OCI-LY1 (cell line): ENCODE measurements at regions not wholly inside any gene's neighbourhood (a gene's known extent, or its start where the extent isn't known, plus 50 kb on each side); places are given as distances from the start of the nearest gene placed in this dataset.

Experiments used
- H2AFZ ChIP-seq: fragments of 200-600 bp; sonication (generic), shearing (Covaris generic); 2 replicates; pipeline ENCODE4 v1.6.0; 2014; ENCODE audit warnings: antibody characterized with exemption, mild to moderate bottlenecking, low read length
- H3F3A ChIP-seq: fragments of 200-600 bp; sonication (generic), shearing (Covaris generic); 2 replicates; pipeline ENCODE4 v1.6.0; 2014; ENCODE audit warnings: mild to moderate bottlenecking, antibody characterized with exemption, low read length, moderate library complexity; ENCODE audit not compliant: insufficient read depth
- H3K27ac ChIP-seq: fragments of 200-600 bp; sonication (generic); 2 replicates; pipeline ENCODE4 v1.5.1; 2014; ENCODE audit warnings: low read length, mixed run types, mild to moderate bottlenecking, low read depth; ENCODE audit not compliant: poor library complexity, severe bottlenecking
- H3K27me3 ChIP-seq: fragments of 200-600 bp; sonication (generic); 2 replicates; pipeline ENCODE4 v1.6.0; 2014; ENCODE audit warnings: antibody characterized with exemption, mild to moderate bottlenecking, low read length, moderate library complexity; ENCODE audit not compliant: insufficient read depth
- H3K36me3 ChIP-seq: fragments of 200-600 bp; sonication (generic); 2 replicates; pipeline ENCODE4 v1.6.1; 2014; ENCODE audit warnings: mild to moderate bottlenecking, antibody characterized with exemption, low read length, moderate library complexity, mixed read lengths; ENCODE audit not compliant: insufficient read depth
- H3K4me1 ChIP-seq: fragments of 200-600 bp; sonication (generic); 2 replicates; pipeline ENCODE4 v1.5.1; 2014; ENCODE audit warnings: mild to moderate bottlenecking, low read length, moderate library complexity; ENCODE audit not compliant: insufficient read depth, severe bottlenecking
- H3K4me2 ChIP-seq: fragments of 200-600 bp; sonication (generic), shearing (Covaris generic); 2 replicates; pipeline ENCODE4 v1.6.1; 2014; ENCODE audit warnings: low read length
- H3K4me3 ChIP-seq: fragments of 200-600 bp; sonication (generic); 2 replicates; pipeline ENCODE4 v1.5.1; 2014; ENCODE audit warnings: low read length, low read depth, mild to moderate bottlenecking, mixed read lengths; ENCODE audit not compliant: poor library complexity, severe bottlenecking
- H3K79me2 ChIP-seq: fragments of 200-600 bp; shearing (Covaris generic); 2 replicates; pipeline ENCODE4 v1.6.1; 2016; ENCODE audit warnings: mixed run types, low read length, mixed read lengths; ENCODE audit not compliant: insufficient read depth
- H3K9ac ChIP-seq: fragments of 200-600 bp; sonication (generic), shearing (Covaris generic); 2 replicates; pipeline ENCODE4 v1.6.1; 2014; ENCODE audit warnings: mild to moderate bottlenecking, low read length, mixed read lengths
- H3K9me2 ChIP-seq: fragments of 200-600 bp; sonication (generic), shearing (Covaris generic); 2 replicates; pipeline ENCODE4 v1.6.1; 2014; ENCODE audit warnings: low read depth, mild to moderate bottlenecking, low read length, mixed read lengths
- H3K9me3 ChIP-seq: fragments of 200-600 bp; shearing (Covaris generic); 2 replicates; pipeline ENCODE4 v1.6.1; 2014; ENCODE audit warnings: low read length, mixed read lengths
- H4K20me1 ChIP-seq: fragments of 200-600 bp; sonication (generic), shearing (Covaris generic); 2 replicates; pipeline ENCODE4 v1.6.0; 2016; ENCODE audit warnings: mild to moderate bottlenecking, low read length; ENCODE audit not compliant: insufficient read depth
- EZH2 ChIP-seq: fragments of 200-600 bp; sonication (generic), shearing (Covaris generic); IDR thresholded peaks from 2 replicates; pipeline ENCODE4 v1.8.0; 2017; ENCODE audit warnings: borderline replicate concordance, mixed run types, mild to moderate bottlenecking, antibody characterized with exemption, low read length, moderate library complexity, mixed read lengths
- TF ChIP-seq, protein P1 (sequence below): fragments of 200-600 bp; sonication (generic), shearing (Covaris generic); IDR thresholded peaks from 2 replicates; pipeline ENCODE4 v1.5.1; 2017; ENCODE audit warnings: mild to moderate bottlenecking, antibody characterized with exemption, low read length, moderate library complexity, mixed read lengths

DNA sequence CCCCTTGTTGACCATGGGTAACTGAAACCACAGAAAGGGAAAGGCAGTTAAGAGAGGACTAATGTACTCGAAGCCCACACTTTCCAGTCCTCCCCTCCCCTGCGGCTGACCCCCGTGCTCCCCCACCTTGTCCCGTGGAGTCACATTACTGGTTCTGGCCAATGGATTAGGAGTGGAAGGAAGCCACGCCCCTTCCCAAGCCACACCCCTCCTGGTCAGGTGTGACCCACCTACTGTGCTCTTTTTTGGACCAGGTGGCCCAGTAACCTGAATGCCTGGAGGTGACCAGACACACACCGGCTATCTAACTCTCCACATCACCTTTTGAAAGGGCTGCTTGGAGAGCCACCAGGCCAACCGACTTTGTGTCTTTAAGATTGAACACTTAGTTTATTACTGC is 109.3 kb upstream of the MSX1 start:
- Histone ChIP-seq H4K20me1 (no peaks in the 10 kb centered on the region), H3F3A (no peaks in the 10 kb centered on the region), H3K9me3 (no peaks in the 10 kb centered on the region), H3K79me2 (no peaks in the 10 kb centered on the region), H2AFZ (no peak overlapping the region), H3K9ac (no peak overlapping the region), H3K4me1 (no peaks in the 10 kb centered on the region), H3K4me3 (no peak overlapping the region), H3K9me2 (no peaks in the 10 kb centered on the region), H3K4me2 (no peak overlapping the region), H3K27ac (no peak overlapping the region), H3K36me3 (no peaks in the 10 kb centered on the region; the same call in 1 of the 2 replicates), H3K27me3 (no peaks in the 10 kb centered on the region)
- TF ChIP-seq, protein P1, sequence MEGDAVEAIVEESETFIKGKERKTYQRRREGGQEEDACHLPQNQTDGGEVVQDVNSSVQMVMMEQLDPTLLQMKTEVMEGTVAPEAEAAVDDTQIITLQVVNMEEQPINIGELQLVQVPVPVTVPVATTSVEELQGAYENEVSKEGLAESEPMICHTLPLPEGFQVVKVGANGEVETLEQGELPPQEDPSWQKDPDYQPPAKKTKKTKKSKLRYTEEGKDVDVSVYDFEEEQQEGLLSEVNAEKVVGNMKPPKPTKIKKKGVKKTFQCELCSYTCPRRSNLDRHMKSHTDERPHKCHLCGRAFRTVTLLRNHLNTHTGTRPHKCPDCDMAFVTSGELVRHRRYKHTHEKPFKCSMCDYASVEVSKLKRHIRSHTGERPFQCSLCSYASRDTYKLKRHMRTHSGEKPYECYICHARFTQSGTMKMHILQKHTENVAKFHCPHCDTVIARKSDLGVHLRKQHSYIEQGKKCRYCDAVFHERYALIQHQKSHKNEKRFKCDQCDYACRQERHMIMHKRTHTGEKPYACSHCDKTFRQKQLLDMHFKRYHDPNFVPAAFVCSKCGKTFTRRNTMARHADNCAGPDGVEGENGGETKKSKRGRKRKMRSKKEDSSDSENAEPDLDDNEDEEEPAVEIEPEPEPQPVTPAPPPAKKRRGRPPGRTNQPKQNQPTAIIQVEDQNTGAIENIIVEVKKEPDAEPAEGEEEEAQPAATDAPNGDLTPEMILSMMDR = no peak
- no peak for TF ChIP-seq EZH2

DNA sequence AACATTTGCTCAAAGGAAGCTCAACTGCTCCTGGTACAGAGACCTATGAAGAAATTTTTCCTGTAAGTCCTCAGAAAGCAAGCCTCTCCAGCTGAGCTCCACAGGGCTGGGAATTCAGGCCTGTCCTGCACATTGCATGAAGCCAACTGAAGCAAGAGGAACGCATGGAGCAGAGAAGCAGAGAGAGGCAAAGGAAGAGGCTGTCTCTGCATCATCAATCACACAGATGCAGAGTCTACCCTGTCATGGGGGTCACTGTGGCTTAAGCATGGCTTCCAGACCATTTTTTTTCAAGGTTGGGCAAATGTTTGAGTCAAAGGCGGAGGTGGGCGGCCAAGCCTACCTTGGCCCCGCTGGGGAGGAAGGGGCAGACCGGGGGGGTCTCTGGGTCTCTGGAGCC is 110.3 kb upstream of the MSX1 start:
- H3K9me2 ChIP-seq = no peaks in the 10 kb centered on the region
- H2AFZ ChIP-seq = no peak overlapping the region
- H4K20me1 ChIP-seq = no peaks in the 10 kb centered on the region
- TF ChIP-seq, protein P1 = no peak
- no peaks in the 10 kb centered on the region for H3K4me1 ChIP-seq
- H3K79me2 ChIP-seq = no peaks in the 10 kb centered on the region
- no peak overlapping the region for H3K27ac ChIP-seq
- H3K36me3 ChIP-seq = no peaks in the 10 kb centered on the region; the same call in 1 of the 2 replicates
- H3K27me3 ChIP-seq = no peaks in the 10 kb centered on the region
- no peaks in the 10 kb centered on the region for H3K9me3 ChIP-seq
- no peak overlapping the region for H3K4me2 ChIP-seq
- H3F3A ChIP-seq = no peaks in the 10 kb centered on the region
- no peak overlapping the region for H3K9ac ChIP-seq
- no peak overlapping the region for H3K4me3 ChIP-seq

DNA sequence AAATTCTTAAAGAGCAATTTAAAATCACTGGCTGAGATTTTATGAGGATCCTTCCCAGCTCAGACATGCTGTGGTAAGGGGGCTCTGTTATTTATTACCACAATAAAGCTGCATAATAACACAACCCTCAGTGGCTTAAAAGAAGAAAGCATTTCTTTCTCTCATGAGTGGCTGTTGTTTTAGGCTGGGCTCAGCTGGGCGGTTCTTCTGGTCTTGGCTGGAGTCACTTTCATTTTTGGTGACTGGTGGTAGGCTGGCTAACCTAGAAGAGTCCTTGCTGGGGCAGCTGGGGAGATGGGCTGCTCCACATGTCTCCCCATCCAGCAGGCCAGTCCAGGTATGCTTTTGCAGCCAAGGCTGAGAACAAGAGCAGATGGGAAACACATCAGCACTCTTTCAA is 113.0 kb upstream of the MSX1 start:
- no peak overlapping the region for H3K27ac ChIP-seq
- H3K4me1 ChIP-seq = no peaks in the 10 kb centered on the region
- H3K79me2 ChIP-seq = no peaks in the 10 kb centered on the region
- H3K4me2 ChIP-seq = no peak overlapping the region
- H3K9me2 ChIP-seq = no peaks in the 10 kb centered on the region
- H3K4me3 ChIP-seq = no peak overlapping the region
- H4K20me1 ChIP-seq = no peaks in the 10 kb centered on the region
- no peak overlapping the region for H3K9ac ChIP-seq
- H3K36me3 ChIP-seq = no peaks in the 10 kb centered on the region; the same call in 1 of the 2 replicates
- no peaks in the 10 kb centered on the region for H3K9me3 ChIP-seq
- H2AFZ ChIP-seq = no peak overlapping the region
- TF ChIP-seq EZH2 = no peak
- TF ChIP-seq, protein P1 = no peak
- H3F3A ChIP-seq = no peaks in the 10 kb centered on the region
- no peaks in the 10 kb centered on the region for H3K27me3 ChIP-seq
